ENCODE measurements at regions not wholly inside any gene's neighbourhood (a gene's known extent, or its start where the extent isn't known, plus 50 kb on each side); places are given as distances from the start of the nearest gene placed in this dataset.
"Not testable (repeated sequence)": the region's sequence is repeated elsewhere in the genome, so short reads cannot be mapped to it uniquely, and the experiment has no call there.

- no peaks in the 10 kb centered on the region for H3K4me1 Mint-ChIP-seq
- H3K27me3 Mint-ChIP-seq: no peaks in the 10 kb centered on the region
- H3K36me3 Mint-ChIP-seq: no peaks in the 10 kb centered on the region
- no peak overlapping the region for H3K27ac Mint-ChIP-seq
- CTCF ChIA-PET: no interaction called here
- no peak overlapping the region for H3K4me3 Mint-ChIP-seq
- H3K9me3 Mint-ChIP-seq: peaks cover 5% of the 10 kb centered on the region
- no peak for DNase-seq
These were observed 219.8 kb upstream of the SPHKAP start for GRCh38 chr2:228401065-228401912.

DNA sequence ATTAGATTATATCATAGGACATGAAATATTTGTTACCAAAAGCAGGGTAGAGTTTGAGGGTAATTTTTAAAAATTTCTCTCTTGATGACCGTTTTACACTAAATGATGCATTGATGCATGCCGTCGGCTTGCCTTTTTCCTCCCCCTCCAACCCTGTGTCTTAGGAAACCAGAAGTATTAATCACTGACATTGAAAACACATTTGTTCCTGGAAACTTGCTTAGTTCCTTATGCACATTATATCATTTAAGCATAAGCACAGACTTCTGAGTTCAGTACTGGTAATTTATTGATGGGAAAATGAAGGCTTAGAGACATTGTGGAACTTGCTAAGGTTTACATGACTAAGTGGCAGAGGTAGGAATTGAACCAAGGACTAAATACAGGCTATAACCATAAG is 206.3 kb upstream of the SPHKAP start:
- peaks cover 12% of the 10 kb centered on the region for H3K9me3 Mint-ChIP-seq
- CTCF ChIA-PET: no interaction called here
- H3K27ac Mint-ChIP-seq: no peak overlapping the region
- H3K4me1 Mint-ChIP-seq: no peaks in the 10 kb centered on the region
- H3K36me3 Mint-ChIP-seq: no peaks in the 10 kb centered on the region
- H3K27me3 Mint-ChIP-seq: no peaks in the 10 kb centered on the region
- no peak for DNase-seq
- no peak overlapping the region for H3K4me3 Mint-ChIP-seq

DNA sequence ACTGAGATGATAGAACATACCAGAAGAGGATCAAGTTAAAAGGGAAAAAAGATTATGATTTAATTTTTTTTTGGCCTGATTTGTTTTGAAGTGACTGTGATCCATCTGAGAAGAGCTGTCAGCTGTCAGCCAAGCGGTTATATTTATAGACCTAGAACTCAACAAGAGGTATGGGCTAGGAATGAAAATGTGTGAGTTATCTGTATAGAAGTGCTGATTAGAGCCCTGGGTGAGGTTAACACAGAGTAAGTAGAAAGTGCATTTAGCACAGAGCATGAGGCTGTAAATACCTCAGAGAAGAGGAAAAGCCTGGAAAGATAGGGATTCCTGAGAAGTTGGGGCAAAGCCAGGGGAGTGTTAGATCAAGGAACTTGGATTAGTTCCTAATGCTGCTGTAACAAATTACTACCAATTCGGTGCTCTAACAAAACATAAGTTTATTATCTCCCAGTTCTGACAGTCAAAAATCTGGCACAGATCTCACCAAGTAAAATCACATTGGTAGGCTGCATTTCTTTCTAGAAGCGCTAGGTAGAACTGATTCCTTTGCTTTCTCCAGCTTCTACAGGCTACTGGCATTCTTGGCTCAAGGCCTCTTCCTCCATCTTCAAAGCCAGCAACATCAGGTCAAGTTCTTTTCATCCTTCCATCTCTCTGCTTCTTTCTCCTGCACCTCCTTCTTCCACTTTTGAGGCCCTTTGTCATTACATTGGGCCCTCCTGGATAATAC is 197.4 kb upstream of the SPHKAP start:
- peaks cover 5% of the 10 kb centered on the region for H3K9me3 Mint-ChIP-seq
- H3K36me3 Mint-ChIP-seq: no peaks in the 10 kb centered on the region
- no peak overlapping the region for H3K4me3 Mint-ChIP-seq
- DNase-seq: no peak
- CTCF ChIA-PET: no interaction called here
- no peaks in the 10 kb centered on the region for H3K27me3 Mint-ChIP-seq
- no peak overlapping the region for H3K27ac Mint-ChIP-seq
- H3K4me1 Mint-ChIP-seq: no peaks in the 10 kb centered on the region

DNA sequence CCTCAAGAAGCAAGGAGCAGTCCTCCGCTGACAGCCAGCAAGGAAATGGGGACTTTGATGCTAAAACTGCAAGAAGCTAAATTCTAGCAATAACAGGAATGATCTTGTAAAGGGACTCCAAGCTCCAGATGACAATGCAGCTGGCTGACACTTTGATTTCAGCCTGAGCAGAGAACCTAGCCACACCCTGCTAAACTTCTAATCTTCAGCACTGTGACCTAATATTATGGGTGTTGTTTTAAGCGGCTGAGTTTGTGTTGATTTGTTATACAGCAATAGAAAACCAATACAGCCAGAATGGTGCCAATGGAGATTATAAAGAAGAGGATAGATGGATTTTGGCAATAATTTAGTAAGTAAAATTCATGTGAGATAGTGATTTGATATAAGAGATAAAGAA is 196.7 kb upstream of the SPHKAP start:
- H3K27ac Mint-ChIP-seq: no peak overlapping the region

DNA sequence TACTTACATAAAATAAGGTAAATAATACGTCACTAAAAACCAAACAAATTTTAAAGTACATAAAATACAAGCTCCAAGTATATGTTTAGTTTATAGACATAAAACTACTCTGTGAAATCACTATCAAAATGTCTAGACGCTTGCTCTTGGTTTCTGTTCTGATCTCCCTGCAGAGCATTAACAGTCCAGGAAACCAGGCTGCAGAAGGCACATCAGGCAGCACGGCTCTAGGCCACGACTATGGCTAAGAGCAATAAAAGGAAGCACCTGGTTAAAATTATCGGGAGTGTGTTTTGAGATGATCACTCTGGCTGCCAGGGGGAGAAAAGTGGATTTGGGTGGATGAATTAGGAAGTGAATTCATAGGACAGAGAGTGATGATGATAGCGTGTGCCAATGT is 196.0 kb upstream of the SPHKAP start:
- CTCF ChIA-PET: no interaction called here
- Mint-ChIP-seq H3K4me1 (no peaks in the 10 kb centered on the region), H3K9me3 (peaks cover 5% of the 10 kb centered on the region), H3K36me3 (no peaks in the 10 kb centered on the region), H3K27me3 (no peaks in the 10 kb centered on the region), H3K27ac (no peak overlapping the region), H3K4me3 (no peak overlapping the region)
- no peak for DNase-seq

More for the DNA sequence above, 196.7 kb upstream of the SPHKAP start:
- Mint-ChIP-seq H3K4me1 (no peaks in the 10 kb centered on the region), H3K9me3 (peaks cover 5% of the 10 kb centered on the region), H3K27me3 (no peaks in the 10 kb centered on the region), H3K4me3 (no peak overlapping the region), H3K36me3 (no peaks in the 10 kb centered on the region)
- no peak for DNase-seq
- CTCF ChIA-PET: no interaction called here

DNA sequence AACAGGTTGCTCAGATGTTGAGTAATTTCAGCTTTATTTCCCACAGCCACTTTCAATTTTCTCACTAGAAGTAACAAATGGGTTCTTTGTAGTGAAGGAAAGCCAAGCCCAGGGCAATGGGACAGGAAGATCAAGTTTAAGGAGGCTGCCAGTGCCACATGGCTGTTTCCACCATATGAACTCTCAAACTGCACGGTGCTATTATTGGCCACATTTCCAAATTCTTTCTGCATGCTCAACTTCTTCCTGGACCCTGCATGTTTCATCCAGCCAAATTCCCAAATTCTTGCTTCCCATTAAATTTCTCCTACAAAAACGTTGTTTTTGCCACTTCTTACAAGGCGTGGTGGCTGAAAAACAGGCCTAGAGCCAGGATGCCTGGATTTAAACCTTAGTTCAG is 193.3 kb upstream of the SPHKAP start:
- Mint-ChIP-seq H3K4me3 (no peak overlapping the region), H3K27ac (no peak overlapping the region), H3K4me1 (no peaks in the 10 kb centered on the region), H3K9me3 (peaks cover 17% of the 10 kb centered on the region), H3K27me3 (no peaks in the 10 kb centered on the region), H3K36me3 (no peaks in the 10 kb centered on the region)
- no peak for DNase-seq
- CTCF ChIA-PET: no interaction called here

GRCh38 chr2:228373191-228373590 is 191.7 kb upstream of the SPHKAP start:
- no peaks in the 10 kb centered on the region for H3K4me1 Mint-ChIP-seq
- no peaks in the 10 kb centered on the region for H3K36me3 Mint-ChIP-seq
- no peak for DNase-seq
- peaks cover 14% of the 10 kb centered on the region for H3K9me3 Mint-ChIP-seq
- H3K4me3 Mint-ChIP-seq: no peak overlapping the region
- no peak overlapping the region for H3K27ac Mint-ChIP-seq
- CTCF ChIA-PET: no interaction called here
- H3K27me3 Mint-ChIP-seq: no peaks in the 10 kb centered on the region

DNA sequence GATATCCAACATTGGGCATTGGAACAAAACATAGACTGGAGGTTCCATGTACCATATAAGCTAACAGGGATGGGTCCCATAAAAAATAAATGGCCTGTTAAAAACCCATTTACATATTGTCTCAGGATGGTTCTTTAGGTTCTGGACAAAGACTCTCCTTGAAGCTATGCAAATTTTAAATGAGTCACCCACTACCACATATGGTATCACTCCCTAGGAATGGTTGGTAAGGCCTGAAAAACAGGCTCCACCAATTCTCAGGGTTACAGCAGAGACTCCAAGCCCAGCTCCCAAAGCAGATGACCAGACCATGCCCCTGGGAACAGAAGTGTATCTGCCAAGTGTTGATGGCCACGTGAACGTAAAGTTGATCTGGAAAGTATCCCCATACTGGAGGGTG is 190.7 kb upstream of the SPHKAP start:
- Mint-ChIP-seq H3K4me1 (no peaks in the 10 kb centered on the region), H3K9me3 (peaks cover 14% of the 10 kb centered on the region), H3K27ac (no peak overlapping the region), H3K27me3 (no peaks in the 10 kb centered on the region), H3K36me3 (no peaks in the 10 kb centered on the region), H3K4me3 (no peak overlapping the region)
- CTCF ChIA-PET: no interaction called here
- DNase-seq: no peak

DNA sequence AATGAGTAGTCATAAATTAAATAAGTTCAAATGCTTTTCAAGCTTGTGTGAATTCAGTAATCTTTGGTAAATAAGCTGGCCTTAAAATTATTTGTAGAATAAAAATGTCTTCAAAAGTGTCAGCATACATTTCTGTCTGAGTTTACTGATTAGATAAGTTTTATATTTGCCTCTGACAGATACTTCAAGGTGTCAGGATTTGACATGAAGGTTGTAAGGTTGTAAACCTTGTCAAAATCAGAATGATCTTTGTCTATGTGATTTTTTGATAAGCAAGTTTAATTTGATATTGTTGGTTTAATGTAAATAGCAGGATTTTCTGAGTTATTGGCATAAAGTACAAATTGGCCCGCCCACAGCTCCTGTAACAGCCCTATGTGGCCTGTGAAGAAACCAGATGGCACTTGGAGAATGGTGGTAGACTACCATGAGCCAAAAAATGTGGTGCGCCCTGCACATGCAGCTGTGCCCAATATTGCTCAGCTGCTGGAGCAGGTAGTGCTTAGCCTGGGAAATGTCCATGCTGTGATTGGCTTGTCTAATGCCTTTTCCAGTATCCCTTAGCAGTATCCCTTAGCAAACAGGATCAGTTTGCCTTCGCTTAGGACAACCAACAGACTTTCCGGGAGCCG is 188.0 kb upstream of the SPHKAP start:
- Mint-ChIP-seq H3K27ac (no peak overlapping the region), H3K27me3 (no peaks in the 10 kb centered on the region), H3K9me3 (peaks cover 11% of the 10 kb centered on the region), H3K4me1 (no peaks in the 10 kb centered on the region), H3K4me3 (no peak overlapping the region), H3K36me3 (no peaks in the 10 kb centered on the region)
- DNase-seq: no peak
- CTCF ChIA-PET: no interaction called here

GRCh38 chr2:228367356-228367755 is 185.9 kb upstream of the SPHKAP start:
- Mint-ChIP-seq H3K27me3 (no peaks in the 10 kb centered on the region), H3K27ac (no peak overlapping the region), H3K9me3 (peaks cover 11% of the 10 kb centered on the region), H3K36me3 (no peaks in the 10 kb centered on the region), H3K4me1 (no peaks in the 10 kb centered on the region), H3K4me3 (no peak overlapping the region)
- no peak for DNase-seq
- CTCF ChIA-PET: no interaction called here

DNA sequence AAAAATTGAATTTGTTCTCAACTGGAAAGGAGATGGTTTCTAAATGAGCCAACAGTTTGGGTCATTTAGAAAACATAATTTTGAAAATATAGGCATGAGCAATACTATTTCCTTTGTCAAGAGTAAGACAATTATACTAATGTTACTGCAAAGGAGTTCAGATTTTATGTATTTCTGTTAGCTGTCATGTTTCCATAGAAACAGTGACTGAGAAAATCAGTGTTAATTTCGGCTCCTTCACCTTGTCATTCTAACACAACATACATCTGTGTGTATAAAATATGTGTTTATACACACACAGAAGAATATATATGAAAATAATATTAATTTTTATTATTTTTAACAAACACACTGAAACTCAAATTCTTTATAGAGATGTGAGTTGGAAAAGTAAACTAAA is 178.0 kb upstream of the SPHKAP start:
- Mint-ChIP-seq H3K27ac (no peak overlapping the region), H3K9me3 (peaks cover 3% of the 10 kb centered on the region), H3K27me3 (no peaks in the 10 kb centered on the region), H3K4me1 (no peaks in the 10 kb centered on the region), H3K36me3 (no peaks in the 10 kb centered on the region), H3K4me3 (no peak overlapping the region)
- DNase-seq: no peak
- CTCF ChIA-PET: no interaction called here

DNA sequence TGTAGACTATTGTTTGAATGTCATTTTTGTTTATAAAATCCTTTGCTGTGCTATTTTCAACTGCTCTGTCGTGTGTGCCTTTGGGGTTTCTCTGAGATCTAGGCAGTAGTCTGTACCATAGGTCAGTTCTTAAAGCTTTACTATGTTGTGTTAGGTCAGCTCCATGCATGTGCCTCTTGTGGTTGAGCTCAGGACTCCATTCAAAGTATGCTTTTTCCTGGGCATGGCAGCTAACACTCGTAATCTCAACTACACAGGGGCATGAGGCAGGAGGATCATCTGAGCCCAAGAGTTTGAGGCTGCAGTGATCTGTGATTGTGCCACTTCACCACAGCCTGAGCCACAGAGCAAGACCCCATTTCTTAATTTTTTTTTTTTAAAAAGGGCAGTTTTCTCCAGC is 174.4 kb upstream of the SPHKAP start:
- no peak for DNase-seq
- no peaks in the 10 kb centered on the region for H3K4me1 Mint-ChIP-seq
- no peaks in the 10 kb centered on the region for H3K36me3 Mint-ChIP-seq
- H3K4me3 Mint-ChIP-seq: no peak overlapping the region
- CTCF ChIA-PET: interaction anchor here (0.6 kb wide), 1 partner anchor 171 kb away, joined by 3 read pairs; no protein-coding TSS in a partner anchor
- peaks cover 3% of the 10 kb centered on the region for H3K9me3 Mint-ChIP-seq
- no peaks in the 10 kb centered on the region for H3K27me3 Mint-ChIP-seq
- no peak overlapping the region for H3K27ac Mint-ChIP-seq

DNA sequence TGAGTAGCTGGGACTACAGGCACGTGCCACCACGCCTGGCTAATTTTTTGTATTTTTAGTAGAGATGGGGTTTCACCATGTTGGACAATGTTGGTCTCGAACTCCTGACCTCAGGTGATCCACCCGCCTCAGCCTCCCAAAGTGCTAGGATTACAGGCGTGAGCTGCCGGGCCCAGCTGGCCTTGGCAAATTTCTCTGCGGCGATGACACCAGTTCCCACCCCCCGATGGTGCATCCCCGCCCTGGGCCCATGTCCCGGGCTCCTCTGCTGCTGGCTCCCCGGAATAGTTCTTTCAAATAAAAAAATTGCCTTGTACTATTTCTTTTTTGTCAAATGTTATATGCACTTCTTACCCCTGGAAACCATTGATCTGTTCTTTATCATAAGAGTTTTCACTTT is 171.5 kb upstream of the SPHKAP start:
- CTCF ChIA-PET, H3K4me3 Mint-ChIP-seq, H3K27ac Mint-ChIP-seq, H3K4me1 Mint-ChIP-seq, DNase-seq, H3K9me3 Mint-ChIP-seq, H3K27me3 Mint-ChIP-seq, H3K36me3 Mint-ChIP-seq: not testable (repeated sequence)

DNA sequence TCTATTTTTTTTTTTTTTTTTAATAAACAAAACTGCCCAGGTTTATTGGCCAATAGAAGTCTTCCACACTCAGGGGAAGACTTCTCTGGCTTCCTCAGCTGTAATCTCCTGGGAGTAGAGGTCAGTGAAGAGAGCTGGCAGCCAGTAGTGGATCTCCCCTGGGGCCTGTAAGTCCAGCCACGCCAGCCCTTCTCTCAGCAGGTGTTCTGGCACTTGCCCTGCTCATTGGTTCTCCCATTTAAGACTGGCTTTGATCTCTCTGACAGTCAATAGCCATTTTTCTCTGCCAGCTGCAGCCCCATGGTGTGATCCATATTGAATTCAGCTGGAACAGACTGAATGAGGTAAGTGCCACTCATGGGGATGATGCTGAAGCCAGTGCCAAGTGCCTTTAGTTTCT is 170.6 kb upstream of the SPHKAP start:
- no peaks in the 10 kb centered on the region for H3K4me1 Mint-ChIP-seq
- no peak overlapping the region for H3K27ac Mint-ChIP-seq
- H3K4me3 Mint-ChIP-seq: no peak overlapping the region
- no peaks in the 10 kb centered on the region for H3K27me3 Mint-ChIP-seq
- H3K36me3 Mint-ChIP-seq: no peaks in the 10 kb centered on the region
- peaks cover 3% of the 10 kb centered on the region for H3K9me3 Mint-ChIP-seq
- DNase-seq: no peak
- CTCF ChIA-PET: no interaction called here

- H3K36me3 Mint-ChIP-seq: no peaks in the 10 kb centered on the region
- no peaks in the 10 kb centered on the region for H3K4me1 Mint-ChIP-seq
- DNase-seq: no peak
- H3K27ac Mint-ChIP-seq: no peak overlapping the region
- H3K27me3 Mint-ChIP-seq: no peaks in the 10 kb centered on the region
- H3K4me3 Mint-ChIP-seq: no peak overlapping the region
- CTCF ChIA-PET: no interaction called here
- peaks cover 2% of the 10 kb centered on the region for H3K9me3 Mint-ChIP-seq
These were observed 167.1 kb upstream of the SPHKAP start for GRCh38 chr2:228348516-228349064.

All from activated naive CD4-positive, alpha-beta T cell treated with anti-CD3 and anti-CD28 coated beads, Interleukin-2, amount 10 ng/mL, durations not matched to agents 7 days and 5 days (primary cell).